Stomach (tissue), 8 donors: ENCODE measurements at regions not wholly inside any gene's neighbourhood (a gene's known extent, or its start where the extent isn't known, plus 50 kb on each side); places are given as distances from the start of the nearest gene placed in this dataset.

ENCODE experiments used
- DNase-seq, 2 donors: peaks; one replicate each; pipeline versions ENCODE4 v3.0.0 to v3.0.0-alpha.2; 2013 to 2019
- H3K27ac ChIP-seq, 5 donors: fragments of 200-600 bp in 4 of 5; sonication (generic) in 4 of 5; one replicate each; pipeline ENCODE4 v1.5.1; 2013 to 2019; ENCODE audit warnings: mild to moderate bottlenecking in 1 of 5, moderate library complexity in 1 of 5
- H3K27me3 ChIP-seq, 3 donors: fragments of 200-600 bp; sonication (generic); one replicate each; pipeline ENCODE4 v1.5.1; 2017 to 2019; ENCODE audit warnings: mixed run types in 1 of 3
- H3K36me3 ChIP-seq, 4 donors: fragments of 200-600 bp; sonication (generic); 1 replicate in 3 of 4; 2 replicates in 1 of 4; pipeline ENCODE4 v1.5.1; 2016 to 2019
- H3K4me1 ChIP-seq, 4 donors: fragments of 200-600 bp; sonication (generic); one replicate each; pipeline ENCODE4 v1.5.1; 2016 to 2019
- H3K4me3 ChIP-seq, 4 donors: fragments of 200-600 bp; sonication (generic) in 3 of 4; one replicate each; pipeline ENCODE4 v1.5.1; 2016 to 2019; ENCODE audit warnings: mild to moderate bottlenecking in 1 of 4
- H3K9me3 ChIP-seq, 4 donors: fragments of 200-600 bp; sonication (generic); one replicate each; pipeline ENCODE4 v1.5.1; 2016 to 2019
- EP300 ChIP-seq: sonication (generic); formaldehyde crosslinking; IDR thresholded peaks from one replicate; pipeline ENCODE4 v1.6.1; 2017; ENCODE audit warnings: antibody characterized with exemption
- POLR2A ChIP-seq, 4 donors: fragments of 450-650 bp; IDR thresholded peaks; one replicate each; pipeline ENCODE4 v1.6.1; 2016; ENCODE audit warnings: antibody characterized with exemption in 4 of 4, control low read depth in 2 of 4, mild to moderate bottlenecking in 1 of 4, moderate library complexity in 1 of 4
- POLR2AphosphoS5 ChIP-seq, 3 donors: sonication (generic); formaldehyde crosslinking; IDR thresholded peaks; one replicate each; pipeline ENCODE4 v1.6.1; 2016; ENCODE audit warnings: antibody characterized with exemption in 3 of 3
- WGBS, 5 donors: extraction: QIAGEN DNeasy Blood & Tissue Kit in 3 of 5; methylation state at CpG; one replicate each; pipeline versions ENCODE4 v1.1.5 to v1.1.7; 2013 to 2018; 5-methylcytosine and 5-hydroxymethylcytosine counted together
- intact Hi-C: fragments of 100-400 bp; cut with DNase I; formaldehyde crosslinking; loops from one replicate; pipeline ENCODE4 v1.15.1; 2023; ENCODE audit warnings: low total_unique reads
- TF ChIP-seq, protein P1 (sequence below), 7 experiments: fragments of 450-650 bp in 4 of 7; fragments of 200-600 bp in 3 of 7; sonication (generic) in 3 of 7; IDR thresholded peaks; one replicate each; pipeline ENCODE4 v1.5.1; 2016 to 2019; ENCODE audit warnings: antibody characterized with exemption in 7 of 7, control low read depth in 2 of 7, mild to moderate bottlenecking in 1 of 7
- donor health status: healthy with polysubstance abuse.
- donor health status: Bipolar disorder and iron deficiency.
- donor health status: healthy.

- 41 to 60% (median 51%) methylated on average over 5 to 6 of the region's 6 CpGs for WGBS, 5 donors
- H3K27ac ChIP-seq: no peak overlapping the region
- no peak for DNase-seq
- H3K36me3 ChIP-seq: no peaks in the 10 kb centered on the region
- H3K9me3 ChIP-seq: no peaks in the 10 kb centered on the region
- H3K4me1 ChIP-seq: no peaks in the 10 kb centered on the region
- intact Hi-C loops: no loop called here
- TF ChIP-seq POLR2A (IDR thresholded peaks at IDR 0.05): no peak
- TF ChIP-seq, protein P1, sequence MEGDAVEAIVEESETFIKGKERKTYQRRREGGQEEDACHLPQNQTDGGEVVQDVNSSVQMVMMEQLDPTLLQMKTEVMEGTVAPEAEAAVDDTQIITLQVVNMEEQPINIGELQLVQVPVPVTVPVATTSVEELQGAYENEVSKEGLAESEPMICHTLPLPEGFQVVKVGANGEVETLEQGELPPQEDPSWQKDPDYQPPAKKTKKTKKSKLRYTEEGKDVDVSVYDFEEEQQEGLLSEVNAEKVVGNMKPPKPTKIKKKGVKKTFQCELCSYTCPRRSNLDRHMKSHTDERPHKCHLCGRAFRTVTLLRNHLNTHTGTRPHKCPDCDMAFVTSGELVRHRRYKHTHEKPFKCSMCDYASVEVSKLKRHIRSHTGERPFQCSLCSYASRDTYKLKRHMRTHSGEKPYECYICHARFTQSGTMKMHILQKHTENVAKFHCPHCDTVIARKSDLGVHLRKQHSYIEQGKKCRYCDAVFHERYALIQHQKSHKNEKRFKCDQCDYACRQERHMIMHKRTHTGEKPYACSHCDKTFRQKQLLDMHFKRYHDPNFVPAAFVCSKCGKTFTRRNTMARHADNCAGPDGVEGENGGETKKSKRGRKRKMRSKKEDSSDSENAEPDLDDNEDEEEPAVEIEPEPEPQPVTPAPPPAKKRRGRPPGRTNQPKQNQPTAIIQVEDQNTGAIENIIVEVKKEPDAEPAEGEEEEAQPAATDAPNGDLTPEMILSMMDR (IDR thresholded peaks at IDR 0.05): no peak
- no peak for TF ChIP-seq POLR2AphosphoS5 (IDR thresholded peaks at IDR 0.05)
- TF ChIP-seq EP300: no peak
- no peak overlapping the region for H3K4me3 ChIP-seq
- peaks cover 0 to 50% (median 10%) of the 10 kb centered on the region in 3 donors for H3K27me3 ChIP-seq
These were observed 64.9 kb upstream of the KCNA5 start for GRCh38 chr12:4978737-4979136.

DNA sequence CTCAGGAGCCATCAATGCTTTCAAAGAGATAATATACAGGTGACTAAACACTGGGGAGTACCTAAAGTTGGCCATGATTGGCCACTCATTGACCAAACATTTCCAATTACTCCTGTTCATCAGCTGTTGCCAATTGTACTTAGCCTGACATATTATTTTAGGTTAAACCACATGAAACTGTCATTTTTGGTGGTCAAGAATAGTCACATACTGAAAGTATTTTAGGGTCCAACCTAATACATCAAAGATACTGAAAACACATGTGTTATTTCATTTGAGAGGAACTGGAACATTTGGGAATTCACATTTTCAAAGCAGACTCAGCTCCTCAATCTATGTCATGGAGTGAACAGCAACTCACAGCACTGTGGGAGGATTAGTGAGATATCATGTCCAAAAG, 63.9 kb upstream of the KCNA5 start:
- H3K27ac ChIP-seq: no peak overlapping the region
- DNase-seq: no peak
- intact Hi-C loops: no loop called here
- peaks cover 0 to 51% (median 10%) of the 10 kb centered on the region in 3 donors for H3K27me3 ChIP-seq
- no peaks in the 10 kb centered on the region for H3K9me3 ChIP-seq
- H3K4me3 ChIP-seq: no peak overlapping the region
- no peaks in the 10 kb centered on the region for H3K36me3 ChIP-seq
- H3K4me1 ChIP-seq: no peaks in the 10 kb centered on the region
- TF ChIP-seq POLR2AphosphoS5 (IDR thresholded peaks at IDR 0.05): no peak
- TF ChIP-seq, protein P1 (IDR thresholded peaks at IDR 0.05): no peak

DNA sequence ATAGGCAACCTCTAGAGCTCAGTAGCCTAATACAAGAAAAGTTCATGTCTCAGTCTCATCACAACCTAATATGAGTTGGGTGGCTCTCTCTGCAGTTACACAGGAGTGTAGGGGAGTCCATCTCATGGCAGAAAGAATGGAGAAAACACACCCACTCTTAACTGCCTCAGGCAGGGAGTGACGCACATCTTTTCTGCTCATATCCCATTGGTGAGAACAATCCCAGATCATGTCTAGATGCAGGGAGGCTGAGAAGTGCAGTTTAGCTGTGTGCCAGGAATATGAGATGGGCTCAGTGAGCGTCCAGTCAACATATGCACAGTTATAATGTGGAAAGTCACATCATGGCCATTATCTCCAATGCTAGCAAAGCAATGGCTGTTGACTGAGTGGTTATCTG, 59.3 kb upstream of the KCNA5 start:
- no peak for DNase-seq
- intact Hi-C loops: no loop called here
- Histone ChIP-seq H3K27ac (no peak overlapping the region), H3K36me3 (no peaks in the 10 kb centered on the region), H3K27me3 (peaks cover 0 to 74% (median 13%) of the 10 kb centered on the region in 3 donors), H3K4me1 (no peaks in the 10 kb centered on the region), H3K9me3 (no peaks in the 10 kb centered on the region), H3K4me3 (no peak overlapping the region)
- TF ChIP-seq, protein P1 (IDR thresholded peaks at IDR 0.05): no peak
- TF ChIP-seq EP300 (no peak), POLR2AphosphoS5 (IDR thresholded peaks at IDR 0.05) (no peak), POLR2A (IDR thresholded peaks at IDR 0.05) (no peak)
- WGBS, 5 donors: 76 to 85% (median 83%) methylated on average over 2 of the region's 2 CpGs

DNA sequence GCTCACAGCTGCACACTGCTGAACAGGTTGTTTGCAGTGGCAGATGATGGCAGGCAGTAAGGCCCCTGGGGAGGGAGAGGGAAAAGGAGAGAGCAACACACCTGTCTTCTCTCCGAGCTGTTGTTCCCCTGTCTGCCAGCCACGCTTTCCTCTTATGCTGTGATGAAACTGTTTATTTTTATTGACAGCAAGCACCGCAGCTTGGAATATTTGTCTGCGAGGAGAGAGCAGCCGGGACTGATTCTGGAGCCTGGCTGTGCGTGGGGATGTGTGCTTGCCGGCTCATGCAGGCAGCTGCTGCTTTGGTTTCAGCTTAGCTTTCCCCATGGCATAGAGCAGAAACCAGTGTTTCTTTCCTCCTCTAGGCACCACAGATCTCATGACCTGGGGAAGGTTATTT, 58.7 kb upstream of the KCNA5 start:
- no peak overlapping the region for H3K27ac ChIP-seq
- H3K36me3 ChIP-seq: no peaks in the 10 kb centered on the region
- H3K27me3 ChIP-seq: peaks cover 0 to 73% (median 13%) of the 10 kb centered on the region in 3 donors
- intact Hi-C loops: no loop called here
- no peaks in the 10 kb centered on the region for H3K9me3 ChIP-seq
- no peak for DNase-seq
- no peak for TF ChIP-seq POLR2AphosphoS5 (IDR thresholded peaks at IDR 0.05)
- TF ChIP-seq, protein P1 (IDR thresholded peaks at IDR 0.05): no peak
- no peak for TF ChIP-seq POLR2A (IDR thresholded peaks at IDR 0.05)
- TF ChIP-seq EP300: no peak
- 41 to 70% (median 66%) methylated on average over 5 to 7 of the region's 7 CpGs for WGBS, 5 donors
- H3K4me3 ChIP-seq: no peak overlapping the region
- H3K4me1 ChIP-seq: no peaks in the 10 kb centered on the region
